Fibroblast of mammary gland (primary cell): ENCODE measurements at regions not wholly inside any gene's neighbourhood (a gene's known extent, or its start where the extent isn't known, plus 50 kb on each side); places are given as distances from the start of the nearest gene placed in this dataset.

ENCODE experiments used
- DNase-seq: peaks from one replicate; pipeline ENCODE4 v3.0.0-alpha.2; 2010; ENCODE audit warnings: low read depth
- H3K4me3 ChIP-seq: 2 replicates; pipeline ENCODE4 v1.5.1; 2011; ENCODE audit warnings: low read depth, mild to moderate bottlenecking, low read length, moderate library complexity; ENCODE audit not compliant: control insufficient read depth
- CTCF ChIP-seq: conservative IDR thresholded peaks from 2 replicates; pipeline ENCODE4 v1.5.1; 2011; ENCODE audit warnings: low read depth, low read length, inconsistent platforms; ENCODE audit not compliant: control insufficient read depth, insufficient read depth

GRCh38 chr5:60546207-60546606 is 153.8 kb downstream of the DEPDC1B start:
- H3K4me3 ChIP-seq = no peak overlapping the region
- TF ChIP-seq CTCF = no peak
- no peak for DNase-seq

GRCh38 chr5:60545551-60545950 is 154.4 kb downstream of the DEPDC1B start:
- no peak for TF ChIP-seq CTCF
- H3K4me3 ChIP-seq = no peak overlapping the region
- DNase-seq = no peak

- no peak overlapping the region for H3K4me3 ChIP-seq
- no peak for TF ChIP-seq CTCF
- no peak for DNase-seq
These were observed 155.8 kb downstream of the DEPDC1B start for GRCh38 chr5:60544142-60544541.

GRCh38 chr5:60541980-60542379 is 158.0 kb downstream of the DEPDC1B start:
- no peak for TF ChIP-seq CTCF
- no peak overlapping the region for H3K4me3 ChIP-seq
- peak; percentile 85 for DNase-seq

- TF ChIP-seq CTCF = no peak
- no peak overlapping the region for H3K4me3 ChIP-seq
- DNase-seq = peak; percentile 72
These were observed 158.8 kb downstream of the DEPDC1B start for GRCh38 chr5:60540856-60541805.

- peak; percentile 40 for DNase-seq
- TF ChIP-seq CTCF = no peak
These were observed 160.8 kb downstream of the DEPDC1B start for GRCh38 chr5:60538955-60539866.

More at GRCh38 chr5:60538955-60539866, 160.8 kb downstream of the DEPDC1B start:
- H3K4me3 ChIP-seq = no peak overlapping the region
